ENCODE measurements at regions not wholly inside any gene's neighbourhood (a gene's known extent, or its start where the extent isn't known, plus 50 kb on each side); places are given as distances from the start of the nearest gene placed in this dataset.

DNA sequence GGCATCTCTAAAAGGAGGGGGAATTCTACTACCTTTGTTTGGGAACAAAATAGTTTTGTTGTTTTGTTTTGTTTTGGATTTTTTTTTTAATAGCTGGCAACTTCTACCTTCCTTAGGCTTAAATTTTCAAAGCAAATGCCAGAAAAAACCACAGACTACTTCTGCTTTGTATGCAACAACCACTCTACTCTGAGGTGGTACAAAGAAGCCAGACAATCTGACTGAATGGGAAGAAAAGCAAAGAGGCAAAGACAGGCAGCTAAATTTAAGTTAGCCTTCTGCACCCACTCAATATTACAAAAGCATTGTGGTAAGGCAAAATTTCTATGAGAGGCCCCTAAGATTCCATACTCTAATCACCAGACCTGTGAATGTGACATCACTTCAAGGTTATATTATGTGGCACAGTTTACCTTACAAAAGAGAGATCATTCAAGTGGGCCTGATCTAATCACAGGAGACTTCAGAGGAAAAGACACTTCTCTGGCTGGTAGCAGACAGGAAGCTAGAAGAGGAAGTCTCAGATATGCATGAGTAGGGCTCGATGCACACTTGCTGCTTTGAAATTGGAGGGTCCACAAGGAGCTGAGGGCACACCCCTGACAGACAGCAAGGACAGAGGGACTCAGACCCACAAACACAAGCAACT, 566.6 kb downstream of the RPS29 start:
- Mint-ChIP-seq H3K36me3 (no peaks in the 10 kb centered on the region), H3K27ac (no peak overlapping the region), H3K4me1 (no peaks in the 10 kb centered on the region), H3K9me3 (peaks cover 0 to 4% (median 0%) of the 10 kb centered on the region in 8 donors), H3K27me3 (no peaks in the 10 kb centered on the region), H3K4me3 (no peak overlapping the region)
- no peaks in the 10 kb centered on the region for H3K4me1 ChIP-seq (ENCODE audit: insufficient read depth, low read length)
- H3K4me3 ChIP-seq (ENCODE audit: low read length in 2 of 2) = no peak overlapping the region
- DNase-seq = no peak
- no peaks in the 10 kb centered on the region for H3K36me3 ChIP-seq (ENCODE audit: insufficient read depth, low read length)
- ChIA-PET CTCF (ENCODE audit: partially characterized antibody) (no interaction called here), POLR2A (ENCODE audit: partially characterized antibody) (no interaction called here)
- H3K9me3 ChIP-seq (ENCODE audit: control insufficient read depth in 1 of 2, low read length in 2 of 2) = no peaks in the 10 kb centered on the region
- no peak overlapping the region for H3K27ac ChIP-seq (ENCODE audit: low read depth, low read length)
- intact Hi-C loops (cut with micrococcal nuclease) = loop anchor here (5.0 kb wide), 1 partner anchor 137 kb away; no protein-coding TSS in a partner anchor
- no peaks in the 10 kb centered on the region for H3K27me3 ChIP-seq (ENCODE audit: insufficient read depth, low read length)

DNA sequence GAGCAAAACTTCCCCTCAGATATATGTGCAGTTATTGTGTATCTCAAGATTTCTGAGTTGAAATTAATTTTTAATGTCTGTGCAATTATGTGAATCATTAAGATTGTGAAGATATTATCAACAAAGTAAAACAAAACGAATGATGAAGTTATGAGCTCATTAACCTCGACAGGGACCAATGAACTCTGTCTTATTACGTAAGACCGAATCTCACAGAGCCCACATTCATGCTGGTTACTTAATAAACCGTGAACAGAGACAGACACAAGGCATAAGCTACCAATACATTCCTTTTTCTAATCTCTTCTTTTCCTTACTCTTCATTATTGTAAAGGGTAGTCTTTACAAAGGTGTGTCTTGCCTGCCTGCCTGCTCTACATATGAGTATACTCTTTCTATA, 568.7 kb downstream of the RPS29 start:
- intact Hi-C loops (cut with micrococcal nuclease) = no loop called here
- no peaks in the 10 kb centered on the region for H3K4me1 Mint-ChIP-seq
- CTCF ChIA-PET (ENCODE audit: partially characterized antibody) = no interaction called here
- Histone ChIP-seq H3K27me3 (ENCODE audit: insufficient read depth, low read length) (no peaks in the 10 kb centered on the region), H3K36me3 (ENCODE audit: insufficient read depth, low read length) (no peaks in the 10 kb centered on the region), H3K9me3 (ENCODE audit: control insufficient read depth in 1 of 2, low read length in 2 of 2) (no peaks in the 10 kb centered on the region), H3K4me1 (ENCODE audit: insufficient read depth, low read length) (no peaks in the 10 kb centered on the region), H3K4me3 (ENCODE audit: low read length in 2 of 2) (no peak overlapping the region), H3K27ac (ENCODE audit: low read depth, low read length) (no peak overlapping the region)
- no peaks in the 10 kb centered on the region for H3K36me3 Mint-ChIP-seq
- DNase-seq = no peak
- H3K4me3 Mint-ChIP-seq = no peak overlapping the region
- H3K9me3 Mint-ChIP-seq = peaks cover 0 to 4% (median 0%) of the 10 kb centered on the region in 8 donors
- H3K27me3 Mint-ChIP-seq = no peaks in the 10 kb centered on the region
- no peak overlapping the region for H3K27ac Mint-ChIP-seq
- POLR2A ChIA-PET (ENCODE audit: partially characterized antibody) = no interaction called here

DNA sequence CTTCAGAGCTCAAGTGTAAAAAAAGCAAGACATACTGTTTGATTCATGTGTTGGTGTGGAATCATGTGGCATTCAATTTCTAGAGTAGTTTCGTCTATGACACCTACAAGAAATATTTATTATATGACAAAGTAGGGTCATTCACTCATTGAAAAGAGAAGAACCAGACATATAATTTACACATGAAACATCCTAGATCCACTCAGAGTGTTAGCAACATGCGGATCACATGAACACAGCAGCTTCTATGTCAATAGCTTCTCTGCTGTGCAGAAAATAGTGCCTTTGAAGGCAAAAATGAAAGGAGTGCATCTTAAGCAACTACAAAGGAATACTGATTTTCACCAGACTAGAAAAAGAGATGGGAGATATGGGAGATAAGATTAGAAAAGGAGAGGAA, 569.8 kb downstream of the RPS29 start:
- DNase-seq = no peak
- H3K9me3 Mint-ChIP-seq = peaks cover 0 to 4% (median 0%) of the 10 kb centered on the region in 8 donors
- Histone ChIP-seq H3K9me3 (ENCODE audit: control insufficient read depth in 1 of 2, low read length in 2 of 2) (no peaks in the 10 kb centered on the region), H3K36me3 (ENCODE audit: insufficient read depth, low read length) (no peaks in the 10 kb centered on the region), H3K27me3 (ENCODE audit: insufficient read depth, low read length) (no peaks in the 10 kb centered on the region), H3K4me1 (ENCODE audit: insufficient read depth, low read length) (no peaks in the 10 kb centered on the region), H3K4me3 (ENCODE audit: low read length in 2 of 2) (no peak overlapping the region), H3K27ac (ENCODE audit: low read depth, low read length) (no peak overlapping the region)
- intact Hi-C loops (cut with micrococcal nuclease) = no loop called here
- ChIA-PET CTCF (ENCODE audit: partially characterized antibody) (no interaction called here), POLR2A (ENCODE audit: partially characterized antibody) (no interaction called here)
- no peak overlapping the region for H3K4me3 Mint-ChIP-seq
- no peak overlapping the region for H3K27ac Mint-ChIP-seq
- H3K36me3 Mint-ChIP-seq = no peaks in the 10 kb centered on the region
- H3K27me3 Mint-ChIP-seq = no peaks in the 10 kb centered on the region
- H3K4me1 Mint-ChIP-seq = no peaks in the 10 kb centered on the region

DNA sequence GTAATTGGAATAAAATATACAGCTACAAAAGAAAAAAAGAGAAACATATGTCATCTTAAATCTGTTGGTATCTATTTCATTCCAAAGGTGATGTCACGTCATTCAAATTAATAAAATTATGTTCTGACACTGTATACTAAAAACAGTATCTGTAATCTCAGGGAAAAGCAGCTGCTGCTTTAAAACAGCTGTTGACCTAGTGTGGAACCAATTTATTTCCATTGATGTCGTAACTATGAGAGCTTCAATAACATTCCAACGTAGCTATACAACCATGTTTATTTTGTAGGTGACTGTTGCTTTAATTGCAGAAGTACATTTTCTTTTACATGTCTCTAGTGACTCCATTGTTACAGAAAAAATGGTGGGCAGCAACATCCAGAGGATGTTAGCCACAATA, 571.7 kb downstream of the RPS29 start:
- Mint-ChIP-seq H3K9me3 (peaks cover 0 to 4% (median 0%) of the 10 kb centered on the region in 8 donors), H3K36me3 (no peaks in the 10 kb centered on the region), H3K4me3 (no peak overlapping the region), H3K27me3 (no peaks in the 10 kb centered on the region), H3K4me1 (no peaks in the 10 kb centered on the region), H3K27ac (no peak overlapping the region)
- CTCF ChIA-PET (ENCODE audit: partially characterized antibody) = no interaction called here
- no peak overlapping the region for H3K27ac ChIP-seq (ENCODE audit: low read depth, low read length)
- POLR2A ChIA-PET (ENCODE audit: partially characterized antibody) = no interaction called here
- DNase-seq = no peak
- intact Hi-C loops (cut with micrococcal nuclease) = no loop called here
- H3K9me3 ChIP-seq (ENCODE audit: control insufficient read depth in 1 of 2, low read length in 2 of 2) = no peaks in the 10 kb centered on the region
- H3K27me3 ChIP-seq (ENCODE audit: insufficient read depth, low read length) = no peaks in the 10 kb centered on the region
- no peaks in the 10 kb centered on the region for H3K36me3 ChIP-seq (ENCODE audit: insufficient read depth, low read length)
- H3K4me1 ChIP-seq (ENCODE audit: insufficient read depth, low read length) = no peaks in the 10 kb centered on the region
- H3K4me3 ChIP-seq (ENCODE audit: low read length in 2 of 2) = no peak overlapping the region

DNA sequence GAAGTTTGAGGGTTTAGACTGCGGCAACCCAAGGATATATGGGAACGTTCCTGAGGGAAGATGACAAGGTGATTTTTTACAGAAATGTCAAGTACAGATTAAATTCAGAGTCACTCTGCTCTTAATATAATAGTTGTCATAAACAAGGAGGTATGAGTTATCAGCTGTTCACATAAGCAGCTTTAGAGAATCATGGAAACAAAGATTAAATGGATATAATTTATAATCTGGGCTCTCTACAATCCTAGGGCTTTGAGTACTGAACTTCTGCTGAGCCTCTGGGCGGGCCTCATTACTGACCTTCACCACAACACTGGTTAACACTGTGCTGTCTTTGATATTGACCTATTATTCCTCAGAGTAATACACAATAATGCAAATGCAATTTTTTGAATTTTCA, 577.8 kb downstream of the RPS29 start:
- H3K27me3 ChIP-seq (ENCODE audit: insufficient read depth, low read length) = no peaks in the 10 kb centered on the region
- DNase-seq = no peak
- intact Hi-C loops (cut with micrococcal nuclease) = no loop called here
- H3K36me3 Mint-ChIP-seq = no peaks in the 10 kb centered on the region
- ChIA-PET POLR2A (ENCODE audit: partially characterized antibody) (no interaction called here), CTCF (ENCODE audit: partially characterized antibody) (no interaction called here)
- no peak overlapping the region for H3K4me3 ChIP-seq (ENCODE audit: low read length in 2 of 2)
- no peaks in the 10 kb centered on the region for H3K4me1 Mint-ChIP-seq
- no peaks in the 10 kb centered on the region for H3K36me3 ChIP-seq (ENCODE audit: insufficient read depth, low read length)
- peaks cover 0 to 3% (median 0%) of the 10 kb centered on the region in 8 donors for H3K9me3 Mint-ChIP-seq
- H3K27ac ChIP-seq (ENCODE audit: low read depth, low read length) = no peak overlapping the region
- no peaks in the 10 kb centered on the region for H3K4me1 ChIP-seq (ENCODE audit: insufficient read depth, low read length)
- no peak overlapping the region for H3K4me3 Mint-ChIP-seq
- H3K27ac Mint-ChIP-seq = no peak overlapping the region
- no peaks in the 10 kb centered on the region for H3K9me3 ChIP-seq (ENCODE audit: control insufficient read depth in 1 of 2, low read length in 2 of 2)
- H3K27me3 Mint-ChIP-seq = no peaks in the 10 kb centered on the region

DNA sequence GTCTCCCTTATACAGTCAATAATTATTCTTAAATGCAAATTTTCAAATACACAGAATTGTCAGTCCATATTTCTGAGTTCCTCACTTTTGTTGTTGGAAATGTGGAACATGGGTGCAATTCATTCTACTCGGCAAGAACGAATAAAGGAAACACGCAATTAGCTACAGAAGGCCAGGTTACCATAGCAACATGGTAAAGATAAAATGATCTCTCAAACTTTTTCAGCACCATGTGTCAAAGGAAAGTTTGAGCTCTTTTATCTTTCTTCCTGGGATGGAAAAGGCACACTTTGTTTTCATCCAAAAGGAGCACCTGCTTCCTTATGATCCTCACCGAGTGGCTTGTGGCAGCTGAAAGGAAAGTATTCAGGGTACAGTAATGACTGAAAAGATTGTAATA, 595.0 kb downstream of the RPS29 start:
- CTCF ChIA-PET (ENCODE audit: partially characterized antibody) = no interaction called here
- intact Hi-C loops (cut with micrococcal nuclease) = no loop called here
- no peaks in the 10 kb centered on the region for H3K4me1 Mint-ChIP-seq

DNA sequence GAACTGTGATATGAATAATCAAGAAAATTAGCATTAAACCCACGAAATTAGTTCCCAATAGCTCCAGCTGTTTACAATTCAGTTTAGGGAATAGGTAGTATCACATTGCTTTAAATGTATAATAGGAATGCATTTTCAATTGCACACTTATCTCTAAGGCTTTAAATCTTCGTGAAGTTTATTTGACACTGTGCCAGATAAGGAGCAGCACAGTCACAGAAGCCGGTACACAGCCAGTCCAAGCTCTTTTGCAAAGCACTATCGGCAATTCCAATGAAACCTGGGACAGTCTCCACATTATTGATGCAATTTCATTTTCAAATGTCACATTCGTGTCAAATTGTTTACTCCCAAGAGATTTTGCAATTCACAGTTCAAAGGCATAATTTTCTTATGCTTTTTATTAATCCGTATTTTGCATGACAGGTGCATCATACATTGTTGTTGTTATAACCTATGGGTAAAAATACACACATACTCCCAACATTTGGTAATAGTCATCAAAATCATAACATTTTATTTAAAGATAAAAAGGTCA, 602.8 kb downstream of the RPS29 start:
- intact Hi-C loops (cut with micrococcal nuclease) = no loop called here
- CTCF ChIA-PET (ENCODE audit: partially characterized antibody) = no interaction called here
- Histone ChIP-seq H3K9me3 (ENCODE audit: control insufficient read depth in 1 of 2, low read length in 2 of 2) (no peaks in the 10 kb centered on the region), H3K4me3 (ENCODE audit: low read length in 2 of 2) (no peak overlapping the region), H3K27ac (ENCODE audit: low read depth, low read length) (no peak overlapping the region), H3K27me3 (ENCODE audit: insufficient read depth, low read length) (no peaks in the 10 kb centered on the region), H3K4me1 (ENCODE audit: insufficient read depth, low read length) (no peaks in the 10 kb centered on the region), H3K36me3 (ENCODE audit: insufficient read depth, low read length) (no peaks in the 10 kb centered on the region)
- H3K4me3 Mint-ChIP-seq = no peak overlapping the region
- POLR2A ChIA-PET (ENCODE audit: partially characterized antibody) = no interaction called here
- H3K9me3 Mint-ChIP-seq = peaks cover 0 to 2% (median 0%) of the 10 kb centered on the region in 8 donors
- DNase-seq = no peak
- H3K36me3 Mint-ChIP-seq = no peaks in the 10 kb centered on the region
- no peaks in the 10 kb centered on the region for H3K4me1 Mint-ChIP-seq
- no peaks in the 10 kb centered on the region for H3K27me3 Mint-ChIP-seq
- no peak overlapping the region for H3K27ac Mint-ChIP-seq

More for the DNA sequence above, 595.0 kb downstream of the RPS29 start:
- Mint-ChIP-seq H3K27ac (no peak overlapping the region), H3K4me3 (no peak overlapping the region), H3K9me3 (peaks cover 0 to 4% (median 0%) of the 10 kb centered on the region in 8 donors), H3K27me3 (no peaks in the 10 kb centered on the region), H3K36me3 (no peaks in the 10 kb centered on the region)
- POLR2A ChIA-PET (ENCODE audit: partially characterized antibody) = no interaction called here
- Histone ChIP-seq H3K36me3 (ENCODE audit: insufficient read depth, low read length) (no peaks in the 10 kb centered on the region), H3K4me3 (ENCODE audit: low read length in 2 of 2) (no peak overlapping the region), H3K4me1 (ENCODE audit: insufficient read depth, low read length) (no peaks in the 10 kb centered on the region), H3K9me3 (ENCODE audit: control insufficient read depth in 1 of 2, low read length in 2 of 2) (no peaks in the 10 kb centered on the region), H3K27ac (ENCODE audit: low read depth, low read length) (no peak overlapping the region), H3K27me3 (ENCODE audit: insufficient read depth, low read length) (no peaks in the 10 kb centered on the region)
- DNase-seq = no peak

DNA sequence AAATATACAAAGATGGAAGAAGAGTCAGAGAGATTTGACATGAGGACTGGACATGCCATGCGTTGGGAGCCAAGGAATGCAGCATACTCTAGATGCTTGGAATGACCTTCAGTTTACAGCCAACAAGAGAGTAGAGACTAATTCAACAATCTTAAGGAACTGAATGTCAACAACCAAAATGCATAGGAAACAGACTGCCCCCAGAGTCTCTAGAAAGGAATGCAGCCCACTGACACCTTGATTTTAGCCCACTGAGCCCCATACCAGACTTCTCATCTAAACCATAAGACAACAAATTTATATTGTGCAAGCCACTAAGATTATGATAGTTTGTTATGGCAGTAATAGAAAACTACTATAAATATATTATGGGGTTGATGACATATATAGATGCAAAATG, 611.2 kb downstream of the RPS29 start:
- no peaks in the 10 kb centered on the region for H3K9me3 ChIP-seq (ENCODE audit: control insufficient read depth in 1 of 2, low read length in 2 of 2)
- Mint-ChIP-seq H3K27me3 (no peaks in the 10 kb centered on the region), H3K27ac (no peak overlapping the region), H3K4me1 (no peaks in the 10 kb centered on the region), H3K4me3 (no peak overlapping the region), H3K36me3 (no peaks in the 10 kb centered on the region), H3K9me3 (peaks cover 0 to 9% (median 2%) of the 10 kb centered on the region in 8 donors)
- H3K27ac ChIP-seq (ENCODE audit: low read depth, low read length) = no peak overlapping the region
- H3K36me3 ChIP-seq (ENCODE audit: insufficient read depth, low read length) = no peaks in the 10 kb centered on the region
- intact Hi-C loops (cut with micrococcal nuclease) = no loop called here
- no peaks in the 10 kb centered on the region for H3K4me1 ChIP-seq (ENCODE audit: insufficient read depth, low read length)
- no peak for DNase-seq
- ChIA-PET CTCF (ENCODE audit: partially characterized antibody) (no interaction called here), POLR2A (ENCODE audit: partially characterized antibody) (no interaction called here)
- H3K4me3 ChIP-seq (ENCODE audit: low read length in 2 of 2) = no peak overlapping the region
- H3K27me3 ChIP-seq (ENCODE audit: insufficient read depth, low read length) = no peaks in the 10 kb centered on the region

All from CD4-positive, alpha-beta memory T cell (primary cell).